DND-41 (cell line): ENCODE measurements at regions not wholly inside any gene's neighbourhood (a gene's known extent, or its start where the extent isn't known, plus 50 kb on each side); places are given as distances from the start of the nearest gene placed in this dataset.
"Not testable (repeated sequence)": the region's sequence is repeated elsewhere in the genome, so short reads cannot be mapped to it uniquely, and the experiment has no call there.

Experiments used
- ATAC-seq: fragments of 200-7000 bp; cut with Tn5 transposase; 3 replicates; pipeline ENCODE4 v1.9.1; 2021; ENCODE audit warnings: low read depth; ENCODE audit not compliant: insufficient read depth
- DNase-seq: peaks from one replicate; pipeline ENCODE4 v3.0.0-alpha.2; 2020
- H2AFZ ChIP-seq: 2 replicates; pipeline ENCODE4 v1.6.0; 2012; ENCODE audit warnings: low read depth, low read length
- H3K27ac ChIP-seq: 2 replicates; pipeline ENCODE4 v1.5.1; 2012; ENCODE audit warnings: low read length, inconsistent platforms
- H3K27me3 ChIP-seq: fragments of 200-600 bp; sonication (generic); 2 replicates; pipeline ENCODE4 v1.6.0; 2012; ENCODE audit warnings: low read length, mild to moderate bottlenecking, inconsistent platforms; ENCODE audit not compliant: insufficient read depth, poor library complexity
- H3K36me3 ChIP-seq: 2 replicates; pipeline ENCODE4 v1.5.1; 2012; ENCODE audit warnings: low read length, inconsistent platforms; ENCODE audit not compliant: insufficient read depth
- H3K4me1 ChIP-seq: 2 replicates; pipeline ENCODE4 v1.5.1; 2012; ENCODE audit warnings: mild to moderate bottlenecking, low read length; ENCODE audit not compliant: insufficient read depth
- H3K4me2 ChIP-seq: 2 replicates; pipeline ENCODE4 v1.6.0; 2012; ENCODE audit warnings: mild to moderate bottlenecking, moderate library complexity, low read length, inconsistent platforms; ENCODE audit not compliant: insufficient read depth
- H3K4me3 ChIP-seq, 2 experiments: fragments of 200-600 bp in 1 of 2; shearing (Covaris generic) in 1 of 2; 2 replicates each; pipeline ENCODE4 v1.5.1; 2012 to 2016; ENCODE audit warnings: inconsistent platforms in 2 of 2, low read length in 2 of 2, mild to moderate bottlenecking in 2 of 2, low read depth in 1 of 2, moderate library complexity in 1 of 2
- H3K79me2 ChIP-seq: 2 replicates; pipeline ENCODE4 v1.6.0; 2012; ENCODE audit warnings: low read length, inconsistent platforms; ENCODE audit not compliant: insufficient read depth
- H3K9ac ChIP-seq: 2 replicates; pipeline ENCODE4 v1.6.0; 2012; ENCODE audit warnings: low read depth, mild to moderate bottlenecking, inconsistent platforms, low read length, moderate library complexity
- H3K9me3 ChIP-seq: 2 replicates; pipeline ENCODE4 v1.5.1; 2012; ENCODE audit warnings: low read length, moderate library complexity, mild to moderate bottlenecking, inconsistent platforms; ENCODE audit not compliant: insufficient read depth, severe bottlenecking
- H4K20me1 ChIP-seq: 2 replicates; pipeline ENCODE4 v1.6.0; 2012; ENCODE audit warnings: low read length; ENCODE audit not compliant: insufficient read depth
- EZH2 ChIP-seq: IDR thresholded peaks from 3 replicates; pipeline ENCODE4 v1.6.1; 2012; ENCODE audit warnings: borderline replicate concordance, low read depth, mild to moderate bottlenecking, moderate library complexity, low read length, inconsistent platforms; ENCODE audit not compliant: severe bottlenecking
- TF ChIP-seq, protein P1 (sequence below): IDR thresholded peaks from 2 replicates; pipeline ENCODE4 v1.5.1; 2012; ENCODE audit warnings: borderline replicate concordance, low read length, moderate library complexity, mild to moderate bottlenecking; ENCODE audit not compliant: poor library complexity, severe bottlenecking; ENCODE audit errors: extremely low read depth

- not testable (repeated sequence) for H3K27me3 ChIP-seq, ATAC-seq, DNase-seq, H3K36me3 ChIP-seq, H3K9ac ChIP-seq, H3K79me2 ChIP-seq, H3K4me3 ChIP-seq, H3K4me2 ChIP-seq, H2AFZ ChIP-seq, H3K27ac ChIP-seq, H4K20me1 ChIP-seq, H3K4me1 ChIP-seq
- peaks cover 11% of the 10 kb centered on the region for H3K9me3 ChIP-seq
Measured at GRCh38 chr22:11613081-11613897, 3914.7 kb upstream of the OR11H1 start.

DNA sequence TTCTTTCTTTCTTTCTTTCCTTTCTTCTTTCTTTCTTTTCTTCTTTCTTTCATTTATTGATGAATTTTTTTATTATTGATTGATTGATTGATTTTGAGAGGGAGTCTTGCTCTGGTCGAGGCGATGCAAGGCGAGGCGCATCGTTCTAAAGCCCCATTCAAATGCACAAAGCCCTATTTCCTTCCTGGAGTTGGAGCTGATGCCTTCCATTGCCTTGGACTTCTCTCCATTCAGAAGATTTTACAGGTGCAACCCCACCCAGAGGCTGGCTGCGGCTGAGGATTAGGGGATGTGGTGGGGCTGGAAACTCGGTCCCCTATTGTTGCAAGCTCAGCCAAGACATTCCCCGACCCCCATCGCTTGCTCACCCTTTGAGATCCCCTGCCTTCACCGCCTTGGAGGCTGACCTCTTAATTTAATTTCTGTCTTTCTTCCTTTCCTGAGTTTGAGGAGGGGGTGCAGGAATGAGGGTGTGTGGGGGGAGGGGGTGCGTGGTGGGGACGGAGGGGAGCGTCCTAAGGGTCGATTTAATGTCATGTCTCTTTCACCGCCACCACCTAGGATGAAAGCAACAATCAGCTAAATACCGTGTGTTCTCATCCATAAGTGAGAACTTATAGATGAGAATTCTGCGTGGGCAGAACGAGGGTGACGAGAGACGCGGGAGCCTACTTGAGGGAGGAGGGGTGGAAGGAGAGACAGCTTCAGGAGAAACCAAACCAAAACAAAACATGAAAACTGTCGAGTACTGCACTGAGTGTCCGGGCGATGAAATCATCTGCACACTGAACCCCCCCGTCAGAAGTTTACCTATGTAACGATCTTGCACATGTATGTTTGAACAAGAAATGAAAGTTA, 3913.9 kb upstream of the OR11H1 start:
- no peak overlapping the region for H3K4me3 ChIP-seq
- no peak overlapping the region for H3K4me2 ChIP-seq
- no peaks in the 10 kb centered on the region for H3K36me3 ChIP-seq
- H3K4me1 ChIP-seq: no peaks in the 10 kb centered on the region
- no peaks in the 10 kb centered on the region for H3K79me2 ChIP-seq
- H3K27ac ChIP-seq: no peak overlapping the region
- H3K9ac ChIP-seq: no peak overlapping the region
- TF ChIP-seq, protein P1, sequence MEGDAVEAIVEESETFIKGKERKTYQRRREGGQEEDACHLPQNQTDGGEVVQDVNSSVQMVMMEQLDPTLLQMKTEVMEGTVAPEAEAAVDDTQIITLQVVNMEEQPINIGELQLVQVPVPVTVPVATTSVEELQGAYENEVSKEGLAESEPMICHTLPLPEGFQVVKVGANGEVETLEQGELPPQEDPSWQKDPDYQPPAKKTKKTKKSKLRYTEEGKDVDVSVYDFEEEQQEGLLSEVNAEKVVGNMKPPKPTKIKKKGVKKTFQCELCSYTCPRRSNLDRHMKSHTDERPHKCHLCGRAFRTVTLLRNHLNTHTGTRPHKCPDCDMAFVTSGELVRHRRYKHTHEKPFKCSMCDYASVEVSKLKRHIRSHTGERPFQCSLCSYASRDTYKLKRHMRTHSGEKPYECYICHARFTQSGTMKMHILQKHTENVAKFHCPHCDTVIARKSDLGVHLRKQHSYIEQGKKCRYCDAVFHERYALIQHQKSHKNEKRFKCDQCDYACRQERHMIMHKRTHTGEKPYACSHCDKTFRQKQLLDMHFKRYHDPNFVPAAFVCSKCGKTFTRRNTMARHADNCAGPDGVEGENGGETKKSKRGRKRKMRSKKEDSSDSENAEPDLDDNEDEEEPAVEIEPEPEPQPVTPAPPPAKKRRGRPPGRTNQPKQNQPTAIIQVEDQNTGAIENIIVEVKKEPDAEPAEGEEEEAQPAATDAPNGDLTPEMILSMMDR: no peak
- TF ChIP-seq EZH2: no peak
- H4K20me1 ChIP-seq: no peaks in the 10 kb centered on the region
- no peak for DNase-seq
- H2AFZ ChIP-seq: no peak overlapping the region
- peaks cover 11% of the 10 kb centered on the region for H3K9me3 ChIP-seq
- H3K27me3 ChIP-seq: no peaks in the 10 kb centered on the region
- ATAC-seq: no peak

GRCh38 chr22:11614798-11615433, 3913.1 kb upstream of the OR11H1 start:
- H3K27ac ChIP-seq, H3K4me1 ChIP-seq, H3K79me2 ChIP-seq, H2AFZ ChIP-seq, H3K4me2 ChIP-seq, ATAC-seq, H3K4me3 ChIP-seq, H3K9ac ChIP-seq, H3K27me3 ChIP-seq, DNase-seq, H3K36me3 ChIP-seq, H4K20me1 ChIP-seq: not testable (repeated sequence)
- peaks cover 11% of the 10 kb centered on the region for H3K9me3 ChIP-seq

- H3K79me2 ChIP-seq: no peaks in the 10 kb centered on the region
- no peaks in the 10 kb centered on the region for H3K27me3 ChIP-seq
- no peaks in the 10 kb centered on the region for H3K36me3 ChIP-seq
- ATAC-seq: no peak
- DNase-seq: no peak
- H3K9ac ChIP-seq: no peak overlapping the region
- no peak overlapping the region for H3K4me2 ChIP-seq
- TF ChIP-seq EZH2: no peak
- TF ChIP-seq, protein P1: no peak
- no peaks in the 10 kb centered on the region for H4K20me1 ChIP-seq
- H3K9me3 ChIP-seq: peaks cover 14% of the 10 kb centered on the region
- no peaks in the 10 kb centered on the region for H3K4me1 ChIP-seq
- H2AFZ ChIP-seq: no peak overlapping the region
- no peak overlapping the region for H3K27ac ChIP-seq
- H3K4me3 ChIP-seq: no peak overlapping the region
Measured at GRCh38 chr22:11616811-11617210, 3911.2 kb upstream of the OR11H1 start.

DNA sequence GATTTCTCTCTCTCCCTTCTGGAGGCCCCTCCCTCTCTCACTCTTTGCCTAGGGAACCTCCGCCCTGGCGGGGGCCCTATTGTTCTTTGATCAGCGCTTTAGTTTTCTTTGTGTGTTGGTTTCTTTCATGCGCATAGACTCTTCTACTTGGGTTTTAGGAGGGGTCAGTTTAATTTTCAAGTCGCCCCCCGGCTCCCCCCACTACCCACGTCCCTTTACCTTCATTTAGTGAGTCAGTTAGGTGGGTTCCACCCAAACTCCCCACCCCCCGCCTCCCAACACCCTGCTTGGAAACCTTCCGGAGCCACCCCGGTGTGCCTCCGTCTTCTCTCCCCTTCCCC, 3909.7 kb upstream of the OR11H1 start:
- not testable (repeated sequence) for H3K27ac ChIP-seq, H3K4me2 ChIP-seq, H4K20me1 ChIP-seq, DNase-seq, H3K27me3 ChIP-seq, H3K36me3 ChIP-seq, H3K79me2 ChIP-seq, ATAC-seq, H3K4me3 ChIP-seq, H2AFZ ChIP-seq, H3K4me1 ChIP-seq, H3K9ac ChIP-seq
- H3K9me3 ChIP-seq: peaks cover 11% of the 10 kb centered on the region

DNA sequence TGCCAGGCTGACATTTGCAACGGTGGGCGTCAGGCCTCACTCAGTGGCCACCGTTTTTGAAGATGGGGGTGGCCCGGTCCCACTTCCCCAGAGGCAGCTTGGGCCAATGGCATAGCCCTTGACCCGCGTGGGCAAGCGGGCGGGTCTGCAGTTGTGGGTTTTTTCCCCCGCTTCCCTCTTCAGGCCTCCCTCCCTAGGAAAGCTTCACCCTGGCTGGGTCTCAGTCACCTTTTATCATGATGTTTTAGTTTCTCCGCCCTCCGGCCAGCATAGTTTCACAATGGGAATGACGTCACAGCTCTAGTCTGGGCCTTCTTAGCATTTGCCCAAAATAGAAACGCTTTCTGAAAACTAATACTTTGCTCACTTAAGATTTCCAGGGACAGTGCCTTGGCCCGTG, 3909.3 kb upstream of the OR11H1 start:
- not testable (repeated sequence) for H3K9ac ChIP-seq, H4K20me1 ChIP-seq, H2AFZ ChIP-seq, H3K4me3 ChIP-seq, H3K4me2 ChIP-seq, H3K9me3 ChIP-seq, DNase-seq, H3K27ac ChIP-seq, H3K27me3 ChIP-seq, H3K79me2 ChIP-seq, H3K36me3 ChIP-seq, ATAC-seq, H3K4me1 ChIP-seq
